H9 (cell line): ENCODE measurements at regions not wholly inside any gene's neighbourhood (a gene's known extent, or its start where the extent isn't known, plus 50 kb on each side); places are given as distances from the start of the nearest gene placed in this dataset.

Experiments
- DNase-seq: peaks from one replicate; pipeline ENCODE4 v3.0.0-alpha.2; 2017
- H2AFZ ChIP-seq: one replicate; pipeline ENCODE4 v1.6.1; 2013; ENCODE audit warnings: mild to moderate bottlenecking, low read length, control low read depth, moderate library complexity
- H2AK5ac ChIP-seq: 2 replicates; pipeline ENCODE4 v1.6.1; 2013; ENCODE audit warnings: low read length, control low read depth, mixed read lengths; ENCODE audit not compliant: insufficient read length
- H2BK120ac ChIP-seq: one replicate; pipeline ENCODE4 v1.6.1; 2013; ENCODE audit warnings: low read depth, mild to moderate bottlenecking, low read length, control low read depth, inconsistent platforms; ENCODE audit not compliant: poor library complexity, severe bottlenecking
- H2BK12ac ChIP-seq: 2 replicates; pipeline ENCODE4 v1.6.1; 2013; ENCODE audit warnings: low read length, control low read depth, mixed read lengths, low read depth; ENCODE audit not compliant: insufficient read length
- H2BK15ac ChIP-seq: 2 replicates; pipeline ENCODE4 v1.6.1; 2013; ENCODE audit warnings: low read depth, low read length, control low read depth
- H2BK20ac ChIP-seq: one replicate; pipeline ENCODE4 v1.6.1; 2013; ENCODE audit warnings: low read depth, mild to moderate bottlenecking, low read length, control low read depth, inconsistent platforms; ENCODE audit not compliant: poor library complexity, severe bottlenecking
- H2BK5ac ChIP-seq: 2 replicates; pipeline ENCODE4 v1.6.1; 2013; ENCODE audit warnings: low read length, control low read depth, mixed read lengths; ENCODE audit not compliant: insufficient read length
- H3K14ac ChIP-seq: 2 replicates; pipeline ENCODE4 v1.6.1; 2013; ENCODE audit warnings: low read length, control low read depth; ENCODE audit not compliant: insufficient read depth
- H3K18ac ChIP-seq: 2 replicates; pipeline ENCODE4 v1.6.1; 2013; ENCODE audit warnings: low read depth, mild to moderate bottlenecking, mixed read lengths, low read length, control low read depth; ENCODE audit not compliant: insufficient read length
- H3K23ac ChIP-seq: 2 replicates; pipeline ENCODE4 v1.6.1; 2013; ENCODE audit warnings: low read length, control low read depth, mixed read lengths, low read depth; ENCODE audit not compliant: insufficient read length
- H3K23me2 ChIP-seq: 2 replicates; pipeline ENCODE4 v1.6.1; 2013; ENCODE audit warnings: low read depth, mild to moderate bottlenecking, mixed read lengths, low read length, control low read depth; ENCODE audit not compliant: insufficient read length, poor library complexity, severe bottlenecking
- H3K27ac ChIP-seq: 2 replicates; pipeline ENCODE4 v1.5.1; 2013; ENCODE audit warnings: low read length, control low read depth, mixed read lengths, low read depth; ENCODE audit not compliant: insufficient read length
- H3K27me3 ChIP-seq: 2 replicates; pipeline ENCODE4 v1.6.1; 2013; ENCODE audit warnings: low read length, control low read depth, inconsistent platforms; ENCODE audit not compliant: insufficient read depth
- H3K4ac ChIP-seq: 2 replicates; pipeline ENCODE4 v1.6.1; 2013; ENCODE audit warnings: low read depth, mild to moderate bottlenecking, control low read depth, inconsistent platforms, low read length, moderate library complexity
- H3K4me1 ChIP-seq: 2 replicates; pipeline ENCODE4 v1.6.1; 2013; ENCODE audit warnings: low read length, control low read depth, inconsistent platforms; ENCODE audit not compliant: insufficient read depth
- H3K4me2 ChIP-seq: 2 replicates; pipeline ENCODE4 v1.6.1; 2013; ENCODE audit warnings: low read length, control low read depth, mixed read lengths; ENCODE audit not compliant: insufficient read length, insufficient read depth
- H3K56ac ChIP-seq: 2 replicates; pipeline ENCODE4 v1.6.1; 2013; ENCODE audit warnings: low read depth, mild to moderate bottlenecking, mixed read lengths, low read length, control low read depth; ENCODE audit not compliant: insufficient read length
- H3K79me1 ChIP-seq: 2 replicates; pipeline ENCODE4 v1.6.1; 2013; ENCODE audit warnings: low read depth, mild to moderate bottlenecking, moderate library complexity, low read length, control low read depth, inconsistent platforms; ENCODE audit not compliant: insufficient read depth, poor library complexity, severe bottlenecking
- H3K79me2 ChIP-seq: 2 replicates; pipeline ENCODE4 v1.6.1; 2013; ENCODE audit warnings: low read length, control low read depth, inconsistent platforms; ENCODE audit not compliant: insufficient read depth
- H3K9ac ChIP-seq: 2 replicates; pipeline ENCODE4 v1.6.1; 2013; ENCODE audit warnings: low read length, control low read depth, mixed read lengths; ENCODE audit not compliant: insufficient read length; ENCODE audit errors: extremely low read depth
- H3K9me3 ChIP-seq: one replicate; pipeline ENCODE4 v1.6.1; 2013; ENCODE audit warnings: low read depth, low read length, inconsistent platforms; ENCODE audit not compliant: control insufficient read depth
- H3T11ph ChIP-seq: one replicate; pipeline ENCODE4 v1.6.1; 2013; ENCODE audit warnings: mild to moderate bottlenecking, low read length, control low read depth, inconsistent platforms
- H4K20me1 ChIP-seq: one replicate; pipeline ENCODE4 v1.6.1; 2013; ENCODE audit not compliant: control insufficient read depth, insufficient read length, insufficient read depth
- H4K5ac ChIP-seq: 2 replicates; pipeline ENCODE4 v1.6.1; 2013; ENCODE audit warnings: low read depth, mild to moderate bottlenecking, mixed read lengths, low read length, control low read depth; ENCODE audit not compliant: insufficient read length
- H4K8ac ChIP-seq: replicated peaks from 2 replicates; pipeline ENCODE4 v1.6.1; 2013; ENCODE audit warnings: low read length, control low read depth, mixed read lengths, low read depth; ENCODE audit not compliant: insufficient read length
- H4K91ac ChIP-seq: 2 replicates; pipeline ENCODE4 v1.6.1; 2013; ENCODE audit warnings: low read depth, mild to moderate bottlenecking, moderate library complexity, mixed read lengths, low read length, control low read depth; ENCODE audit not compliant: insufficient read length
- H3K27ac Mint-ChIP-seq, 3 experiments: 2 replicates in 2 of 3; 3 replicates in 1 of 3; pipeline ENCODE4 v1.8.0; 2020 to 2021; ENCODE audit warnings: mixed read lengths in 3 of 3, mild to moderate bottlenecking in 1 of 3, moderate library complexity in 1 of 3
- H3K27me3 Mint-ChIP-seq: 2 replicates; pipeline ENCODE4 v1.8.0; 2021; ENCODE audit warnings: low read depth, mild to moderate bottlenecking, moderate library complexity, mixed read lengths
- H3K36me3 Mint-ChIP-seq, 3 experiments: 2 replicates in 2 of 3; 3 replicates in 1 of 3; pipeline ENCODE4 v1.8.0; 2020 to 2021; ENCODE audit warnings: low read depth in 3 of 3, mixed read lengths in 3 of 3; ENCODE audit not compliant: insufficient read depth in 1 of 3
- H3K4me1 Mint-ChIP-seq, 2 experiments: 2 replicates each; pipeline ENCODE4 v1.8.0; 2020; ENCODE audit warnings: mixed read lengths in 2 of 2
- H3K4me3 Mint-ChIP-seq, 2 experiments: 2 replicates in 1 of 2; 3 replicates in 1 of 2; pipeline ENCODE4 v1.8.0; 2020 to 2021; ENCODE audit warnings: mild to moderate bottlenecking in 2 of 2, mixed read lengths in 2 of 2, moderate library complexity in 1 of 2
- H3K9me3 Mint-ChIP-seq, 2 experiments: 2 replicates in 1 of 2; 3 replicates in 1 of 2; pipeline ENCODE4 v1.8.0; 2020; ENCODE audit warnings: mild to moderate bottlenecking in 2 of 2, mixed read lengths in 2 of 2, moderate library complexity in 1 of 2
- WGBS: extraction: QIAGEN DNeasy Blood & Tissue Kit; methylation state at CpG from one replicate; pipeline ENCODE4 v1.1.7; 2013; ENCODE audit warnings: missing lambda C conversion rate, low lambda C conversion rate, mixed read lengths; ENCODE audit not compliant: insufficient read length; ENCODE audit errors: extremely low coverage; 5-methylcytosine and 5-hydroxymethylcytosine counted together
- TF ChIP-seq, protein P1 (sequence below): fragments of 200-600 bp; sonication (generic); conservative IDR thresholded peaks from 3 replicates; pipeline ENCODE4 v1.8.0; 2021; ENCODE audit warnings: antibody characterized with exemption, mild to moderate bottlenecking

DNA sequence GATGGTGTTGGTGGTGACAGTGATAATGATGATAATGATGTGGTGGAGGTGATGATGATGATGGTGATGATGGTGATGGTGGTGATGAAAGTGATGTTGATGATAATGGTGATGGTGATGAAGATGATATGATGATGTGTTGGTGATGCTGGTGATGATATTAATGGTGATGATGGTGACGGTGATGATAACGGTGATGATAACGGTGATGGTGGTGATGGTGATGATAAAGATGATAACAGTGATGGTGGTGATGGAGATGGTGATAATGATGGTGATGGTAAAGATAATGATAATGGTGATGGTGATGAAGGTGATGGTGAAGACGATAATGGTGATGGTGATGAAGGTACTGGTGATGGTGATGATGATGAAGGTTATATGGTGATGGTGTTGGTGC is 76.6 kb downstream of the UNCX start:
- H3K36me3 Mint-ChIP-seq, result no peaks in the 10 kb centered on the region
- H3K4me3 Mint-ChIP-seq, result no peak overlapping the region
- H4K8ac ChIP-seq, result peak overlapping the region; percentile 63

More for the DNA sequence above, 76.6 kb downstream of the UNCX start:
- no peaks in the 10 kb centered on the region for H3K27me3 ChIP-seq
- no peak overlapping the region for H2BK15ac ChIP-seq
- H3K4me1 ChIP-seq, result no peaks in the 10 kb centered on the region
- no peak overlapping the region for H2BK20ac ChIP-seq
- no peak for DNase-seq
- H3K27ac ChIP-seq, result no peak overlapping the region
- Mint-ChIP-seq H3K9me3 (peaks cover 2 to 3% of the 10 kb centered on the region in 2 experiments; a peak in 3 of 5 replicates), H3K27ac (no peak overlapping the region), H3K27me3 (peaks cover 4% of the 10 kb centered on the region), H3K4me1 (no peaks in the 10 kb centered on the region)
- H3K9ac ChIP-seq, result no peak overlapping the region
- H3K23ac ChIP-seq, result peak overlapping the region; percentile 10
- no peak overlapping the region for H2BK12ac ChIP-seq
- no peak overlapping the region for H2BK5ac ChIP-seq
- H3K23me2 ChIP-seq, result no peaks in the 10 kb centered on the region
- no peak overlapping the region for H3K56ac ChIP-seq
- H2AFZ ChIP-seq, result no peak overlapping the region
- no peak overlapping the region for H2AK5ac ChIP-seq
- no peak overlapping the region for H3K4me2 ChIP-seq
- no peak overlapping the region for H4K5ac ChIP-seq
- TF ChIP-seq, protein P1, sequence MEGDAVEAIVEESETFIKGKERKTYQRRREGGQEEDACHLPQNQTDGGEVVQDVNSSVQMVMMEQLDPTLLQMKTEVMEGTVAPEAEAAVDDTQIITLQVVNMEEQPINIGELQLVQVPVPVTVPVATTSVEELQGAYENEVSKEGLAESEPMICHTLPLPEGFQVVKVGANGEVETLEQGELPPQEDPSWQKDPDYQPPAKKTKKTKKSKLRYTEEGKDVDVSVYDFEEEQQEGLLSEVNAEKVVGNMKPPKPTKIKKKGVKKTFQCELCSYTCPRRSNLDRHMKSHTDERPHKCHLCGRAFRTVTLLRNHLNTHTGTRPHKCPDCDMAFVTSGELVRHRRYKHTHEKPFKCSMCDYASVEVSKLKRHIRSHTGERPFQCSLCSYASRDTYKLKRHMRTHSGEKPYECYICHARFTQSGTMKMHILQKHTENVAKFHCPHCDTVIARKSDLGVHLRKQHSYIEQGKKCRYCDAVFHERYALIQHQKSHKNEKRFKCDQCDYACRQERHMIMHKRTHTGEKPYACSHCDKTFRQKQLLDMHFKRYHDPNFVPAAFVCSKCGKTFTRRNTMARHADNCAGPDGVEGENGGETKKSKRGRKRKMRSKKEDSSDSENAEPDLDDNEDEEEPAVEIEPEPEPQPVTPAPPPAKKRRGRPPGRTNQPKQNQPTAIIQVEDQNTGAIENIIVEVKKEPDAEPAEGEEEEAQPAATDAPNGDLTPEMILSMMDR, result no peak
- no peak overlapping the region for H2BK120ac ChIP-seq
- 100% methylated on average over 4 of the region's 4 CpGs for WGBS
- no peaks in the 10 kb centered on the region for H3K79me2 ChIP-seq
- H3T11ph ChIP-seq, result no peak overlapping the region
- no peaks in the 10 kb centered on the region for H3K9me3 ChIP-seq
- H3K79me1 ChIP-seq, result no peaks in the 10 kb centered on the region
- no peak overlapping the region for H3K18ac ChIP-seq
- H4K20me1 ChIP-seq, result no peaks in the 10 kb centered on the region
- H3K4ac ChIP-seq, result no peak overlapping the region
- H3K14ac ChIP-seq, result no peak overlapping the region
- no peak overlapping the region for H4K91ac ChIP-seq
